GM10266 (cell line): ENCODE measurements at regions not wholly inside any gene's neighbourhood (a gene's known extent, or its start where the extent isn't known, plus 50 kb on each side); places are given as distances from the start of the nearest gene placed in this dataset.

Experiments
- DNase-seq: peaks from one replicate; pipeline ENCODE4 v3.0.0; 2012; ENCODE audit errors: extremely low spot score
- CTCF ChIP-seq: IDR thresholded peaks from 2 replicates; pipeline ENCODE4 v1.5.1; 2012; ENCODE audit warnings: mild to moderate bottlenecking, low read depth; ENCODE audit not compliant: control insufficient read depth, insufficient read depth; ENCODE audit errors: missing control alignments

GRCh38 chr15:81819924-81820635 is 225.7 kb downstream of the MEX3B start:
- TF ChIP-seq CTCF, result no peak
- DNase-seq, result no peak

GRCh38 chr15:81814882-81815455 is 230.8 kb downstream of the MEX3B start:
- no peak for TF ChIP-seq CTCF
- no peak for DNase-seq

GRCh38 chr15:81813215-81813614 is 232.6 kb downstream of the MEX3B start:
- no peak for TF ChIP-seq CTCF
- DNase-seq, result no peak

DNA sequence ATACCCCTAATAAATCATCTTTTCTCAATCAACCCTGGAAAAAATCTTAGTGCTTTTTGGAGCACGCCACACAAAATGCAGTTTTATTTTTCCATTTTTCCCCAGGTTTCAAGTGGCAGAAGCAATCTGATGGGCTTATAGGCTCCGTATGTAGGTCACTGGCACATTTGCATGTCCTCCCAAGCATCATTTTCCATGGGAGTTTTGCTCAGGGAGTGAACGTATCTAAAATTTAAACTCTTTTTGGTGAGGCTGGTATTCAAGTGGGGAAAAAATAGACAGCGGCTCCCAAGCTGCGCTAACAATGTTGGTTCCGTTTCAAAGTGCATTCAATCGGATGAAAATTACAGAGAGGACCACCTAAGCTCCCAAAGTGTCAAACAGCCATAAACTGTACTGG is 233.4 kb downstream of the MEX3B start:
- TF ChIP-seq CTCF, result no peak
- no peak for DNase-seq

DNA sequence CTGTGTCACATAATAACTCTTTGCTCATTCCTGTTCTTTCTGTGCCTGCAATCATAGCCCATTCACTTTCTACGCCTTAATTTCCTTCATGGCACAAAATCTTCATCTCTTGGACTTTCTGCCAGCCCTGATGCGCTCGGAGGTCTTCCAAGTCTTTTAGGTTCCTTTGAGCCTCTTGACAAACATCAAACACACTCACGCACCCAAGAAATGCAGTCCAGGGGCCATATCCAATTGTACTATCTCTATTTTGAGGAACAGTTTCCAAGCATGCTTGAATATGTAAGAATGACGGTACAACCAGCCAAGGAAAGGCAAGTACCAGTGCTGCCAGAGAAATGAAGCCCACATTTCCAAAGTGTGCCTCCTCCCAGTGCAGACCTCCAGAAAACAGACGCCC is 234.1 kb downstream of the MEX3B start:
- TF ChIP-seq CTCF, result no peak
- DNase-seq, result no peak

GRCh38 chr15:81809543-81809942 is 236.3 kb downstream of the MEX3B start:
- peak; percentile 19 for TF ChIP-seq CTCF
- no peak for DNase-seq

- TF ChIP-seq CTCF, result no peak
Observed at GRCh38 chr15:81807806-81808205, 238.0 kb downstream of the MEX3B start.

More at GRCh38 chr15:81807806-81808205, 238.0 kb downstream of the MEX3B start:
- DNase-seq, result no peak
